Stimulated activated CD4-positive, alpha-beta T cell treated with anti-CD3 and anti-CD28 coated beads, Interleukin-4, amount 100 ng/mL, for 48 hours (primary cell): ENCODE measurements at regions not wholly inside any gene's neighbourhood (a gene's known extent, or its start where the extent isn't known, plus 50 kb on each side); places are given as distances from the start of the nearest gene placed in this dataset.

ENCODE experiments used
- DNase-seq, 2 donors: peaks; one replicate each; pipeline ENCODE4 v3.0.0-alpha.2; 2020; ENCODE audit warnings: low read depth in 2 of 2

GRCh38 chr3:104460477-104461406 is 906.0 kb upstream of the ALCAM start:
- DNase-seq = no peak

GRCh38 chr3:104461431-104461830 is 905.3 kb upstream of the ALCAM start:
- DNase-seq = no peak

DNA sequence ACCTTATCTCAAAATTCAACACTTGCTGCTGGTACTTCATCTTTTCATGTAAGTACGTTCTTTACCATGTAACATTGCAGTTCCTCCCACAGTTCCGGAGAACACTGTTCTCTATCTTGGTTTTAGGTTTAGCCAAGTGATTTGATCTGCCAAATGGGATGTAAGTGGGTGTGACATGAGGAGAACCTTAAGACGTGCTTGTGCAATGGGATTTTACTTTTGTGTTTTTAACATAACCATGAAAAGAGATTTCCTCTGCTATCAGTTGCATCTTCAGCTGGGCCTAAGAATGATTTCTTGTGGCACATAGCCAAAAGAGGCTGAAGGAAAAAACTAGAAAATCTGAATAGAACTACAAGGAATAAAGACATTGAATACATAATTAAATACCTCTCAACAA is 894.5 kb upstream of the ALCAM start:
- no peak for DNase-seq

GRCh38 chr3:104474011-104474410 is 892.7 kb upstream of the ALCAM start:
- DNase-seq = no peak

DNA sequence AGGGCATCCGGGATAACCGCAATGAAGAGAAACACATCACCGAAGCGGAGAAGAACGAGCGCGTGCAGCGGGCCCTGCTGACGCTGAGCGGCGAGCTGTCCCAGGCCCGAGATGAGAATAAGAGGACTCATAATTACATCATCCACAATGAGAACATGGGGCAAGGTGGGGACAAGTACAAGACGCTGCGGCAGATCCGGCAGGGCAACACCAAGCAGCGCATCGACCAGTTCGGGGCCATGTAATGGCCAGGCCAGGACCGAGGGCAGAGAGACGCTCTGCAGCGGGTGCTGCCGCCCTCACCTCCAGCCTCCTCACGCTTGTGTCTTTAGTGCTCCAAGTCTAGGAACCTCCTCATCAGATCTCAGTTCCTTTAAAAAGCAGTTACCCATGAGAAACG is 863.7 kb upstream of the ALCAM start:
- DNase-seq = no peak

DNA sequence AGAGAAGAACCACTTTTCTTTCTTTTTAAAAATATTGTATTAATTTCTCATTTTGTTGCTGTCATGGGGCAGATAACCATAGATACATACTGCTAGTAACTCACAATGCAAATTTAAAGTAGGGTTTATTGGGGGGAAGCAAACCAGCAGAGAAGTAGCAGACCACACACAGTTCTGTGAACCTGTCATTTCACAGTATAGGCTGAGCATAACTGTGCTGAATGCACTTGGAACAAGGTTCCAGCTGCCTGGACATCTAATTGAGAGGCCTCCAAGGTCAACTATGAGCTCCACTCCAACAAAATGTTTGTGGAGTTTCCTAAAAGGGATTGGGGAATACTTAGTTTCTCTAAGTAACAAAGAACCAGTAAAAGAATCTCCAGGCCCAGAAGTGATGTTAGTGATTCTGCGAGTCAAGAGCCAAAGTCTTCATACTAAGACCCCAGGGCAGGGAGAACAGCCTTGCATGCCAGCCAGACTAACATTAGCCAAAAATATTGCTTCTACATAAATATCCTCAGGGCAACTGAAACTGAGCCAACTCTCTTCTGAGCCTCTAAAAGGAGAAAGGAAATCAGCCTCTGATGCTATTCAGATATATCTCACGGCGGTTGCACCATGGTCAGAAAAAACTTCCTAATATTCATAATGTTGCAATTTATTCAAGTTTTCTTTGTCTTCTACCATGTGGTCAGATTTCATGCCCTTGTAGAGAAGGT is 856.4 kb upstream of the ALCAM start:
- no peak for DNase-seq

DNA sequence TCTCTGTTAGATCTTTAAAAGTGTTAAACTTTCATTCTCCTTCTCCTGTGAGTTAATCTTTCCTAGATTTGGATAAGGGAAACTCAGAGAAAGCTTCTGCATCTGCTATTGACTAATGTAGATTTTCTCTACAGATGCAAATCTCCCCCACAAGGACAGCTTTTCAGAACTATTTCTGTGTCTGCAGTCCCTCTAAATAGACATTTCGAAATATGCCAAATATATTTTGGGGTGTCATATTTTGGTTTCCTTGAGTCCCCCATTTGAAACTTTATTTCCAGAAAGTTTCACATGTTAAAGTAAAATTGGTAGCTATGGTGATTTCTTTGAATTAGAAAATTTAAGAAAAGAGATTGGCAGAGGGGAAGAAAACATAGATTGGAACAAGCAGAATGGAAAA is 852.3 kb upstream of the ALCAM start:
- no peak for DNase-seq

DNA sequence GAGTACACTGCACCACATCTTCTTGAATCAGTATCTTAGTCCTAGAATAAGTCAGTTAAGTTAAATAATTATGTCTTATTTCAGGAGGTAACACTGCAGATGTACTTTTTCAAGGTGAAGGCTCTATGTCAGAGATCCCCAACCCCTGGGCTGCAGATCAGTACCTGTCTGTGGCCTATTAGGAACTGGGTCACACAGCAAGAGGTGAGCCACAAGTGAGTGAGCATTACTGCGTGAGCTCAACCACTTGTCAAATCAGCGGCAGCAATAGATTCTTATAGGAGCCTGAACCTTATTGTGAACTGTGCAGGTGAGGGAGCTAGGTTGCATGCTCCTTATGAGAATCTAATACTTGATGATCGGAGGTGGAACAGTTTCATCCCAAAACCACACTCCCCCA is 851.9 kb upstream of the ALCAM start:
- DNase-seq = no peak

DNA sequence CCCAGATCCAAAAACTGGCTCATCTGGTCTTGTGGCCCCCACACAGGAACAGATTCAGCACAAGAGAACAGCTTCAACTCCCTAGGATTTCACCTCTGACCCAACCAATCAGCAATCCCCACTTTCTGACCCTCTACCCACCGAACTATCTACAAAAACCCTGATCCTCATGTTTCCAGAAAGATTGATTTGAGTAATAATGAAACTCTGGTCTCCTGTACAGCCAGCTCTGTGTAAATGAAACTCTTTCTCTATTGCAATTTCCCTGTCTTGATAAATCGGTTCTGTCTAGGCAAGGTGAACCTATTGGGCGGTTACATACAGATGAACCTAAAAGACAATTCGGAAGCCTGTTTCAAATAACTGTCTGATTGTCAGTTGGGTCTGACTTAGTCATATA is 847.6 kb upstream of the ALCAM start:
- no peak for DNase-seq

DNA sequence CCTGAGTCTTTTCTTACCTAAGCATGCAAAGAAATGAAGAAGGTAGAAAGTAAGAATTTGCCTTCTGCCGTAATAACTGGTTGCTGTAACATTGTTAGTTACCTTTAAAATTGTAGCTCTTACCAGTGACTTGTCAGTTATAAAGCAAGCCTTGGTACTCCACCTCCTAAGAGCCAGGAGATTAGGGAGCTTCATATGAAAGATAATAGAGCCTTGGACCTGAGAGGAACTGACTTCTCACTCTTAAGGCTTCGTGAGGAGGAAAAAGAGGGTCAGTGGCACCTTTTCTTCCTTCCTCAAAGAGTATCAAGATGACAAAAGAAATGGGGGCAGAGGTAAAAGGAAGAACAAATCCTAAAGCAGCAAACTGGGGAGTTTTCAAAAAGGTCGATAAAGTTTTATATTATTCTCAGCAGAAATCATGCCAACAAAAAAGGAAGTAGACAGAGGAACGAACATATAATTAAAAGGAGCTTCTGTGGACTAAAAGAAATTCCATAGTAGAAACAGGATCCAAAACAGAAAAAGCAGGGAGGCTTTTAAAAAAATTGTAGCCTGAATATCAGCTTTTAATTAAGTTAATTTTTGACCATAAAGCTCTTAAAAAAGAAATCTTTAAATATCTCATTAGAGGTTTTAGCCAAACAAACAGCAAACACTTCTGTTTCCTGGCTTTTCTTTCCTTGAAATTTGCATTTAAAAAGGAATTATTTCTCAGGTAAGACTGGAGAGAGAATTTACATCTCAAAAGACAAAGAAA is 847.1 kb upstream of the ALCAM start:
- DNase-seq = no peak

- DNase-seq = no peak
Measured at GRCh38 chr3:104520228-104520655, 846.5 kb upstream of the ALCAM start.

GRCh38 chr3:104521606-104522336 is 844.9 kb upstream of the ALCAM start:
- no peak for DNase-seq

DNA sequence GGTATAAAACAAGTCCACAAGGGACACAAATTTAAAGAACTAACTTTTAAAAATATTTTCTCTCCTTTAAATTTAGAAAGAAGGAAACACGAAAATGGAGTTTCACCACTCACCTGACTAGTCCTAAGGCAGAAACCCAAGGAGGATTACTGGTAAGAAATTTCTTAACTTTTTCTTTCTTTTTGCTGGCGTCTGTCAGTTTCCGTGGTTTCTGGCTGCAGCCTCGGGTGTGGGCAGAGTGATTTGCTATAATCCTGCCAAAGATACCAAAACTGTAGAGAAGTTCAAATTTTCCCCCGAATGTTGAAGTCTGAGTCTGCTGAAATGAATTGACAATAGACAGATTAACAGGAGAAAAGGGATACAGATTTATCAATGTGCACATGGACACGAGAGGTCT is 843.6 kb upstream of the ALCAM start:
- DNase-seq = no peak

DNA sequence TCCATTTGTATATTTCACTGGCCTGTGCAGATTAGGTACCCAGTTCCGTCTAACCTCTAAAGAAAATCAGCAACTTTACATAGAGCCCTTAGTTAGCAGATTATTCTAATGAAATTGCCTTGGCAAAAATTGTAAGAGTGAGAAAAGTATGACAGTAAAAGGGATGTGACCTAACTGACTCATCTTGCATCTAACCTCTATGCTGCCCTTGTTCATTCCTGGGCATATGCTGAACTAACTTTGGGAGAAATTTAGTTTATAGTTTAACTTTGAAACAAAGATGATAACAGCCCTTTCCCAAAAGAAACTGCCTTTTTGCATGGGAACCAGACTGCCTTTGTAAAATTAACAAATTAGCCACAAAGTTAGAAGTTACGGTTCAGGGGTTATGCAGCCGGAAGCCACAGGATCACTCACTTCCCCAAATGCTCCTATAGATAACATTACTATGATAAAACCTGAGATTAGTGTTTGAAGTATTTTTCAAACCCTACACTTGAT is 839.8 kb upstream of the ALCAM start:
- DNase-seq = no peak

- DNase-seq = no peak
Measured at GRCh38 chr3:104530934-104531333, 835.8 kb upstream of the ALCAM start.

- DNase-seq = no peak
Measured at GRCh38 chr3:104536715-104537114, 830.0 kb upstream of the ALCAM start.

DNA sequence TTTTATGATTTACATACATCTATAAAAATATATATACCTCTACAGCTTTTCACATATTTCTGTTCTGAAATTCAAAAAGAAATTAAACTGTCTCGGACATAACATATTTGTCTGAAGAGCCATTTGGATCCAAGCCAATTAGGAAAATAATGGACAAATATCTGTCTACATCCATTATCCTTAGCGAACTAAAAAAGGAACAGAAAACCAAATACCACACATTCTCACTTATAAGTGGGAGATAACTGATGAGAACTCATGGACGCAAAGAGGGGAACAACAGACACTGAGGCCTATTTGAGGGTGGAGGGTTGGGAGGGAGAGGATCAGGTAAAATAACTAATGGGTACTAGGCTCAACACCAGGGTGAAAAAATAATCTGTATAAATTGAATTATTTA is 829.4 kb upstream of the ALCAM start:
- no peak for DNase-seq

- DNase-seq = no peak
Measured at GRCh38 chr3:104546301-104546700, 820.4 kb upstream of the ALCAM start.

DNA sequence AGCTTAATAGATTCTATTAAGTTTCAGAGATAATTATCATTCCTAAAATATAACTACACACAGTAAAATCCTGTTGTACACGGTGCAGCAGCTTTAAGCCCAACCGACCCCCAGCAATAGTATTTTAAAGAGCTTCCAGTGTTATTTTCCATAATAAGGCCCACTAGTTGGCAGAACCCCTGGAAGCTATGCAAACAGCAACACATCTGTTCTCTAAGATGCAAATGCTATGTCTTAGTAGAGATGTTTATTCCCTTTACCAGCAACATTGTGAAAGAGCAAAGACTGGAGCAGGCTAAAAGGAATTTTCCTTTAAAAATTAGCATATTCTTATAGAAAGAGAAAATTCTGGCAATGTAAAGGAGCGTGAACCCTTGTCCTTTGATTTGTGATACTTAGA is 819.7 kb upstream of the ALCAM start:
- DNase-seq = no peak

GRCh38 chr3:104548401-104548800 is 818.3 kb upstream of the ALCAM start:
- no peak for DNase-seq

DNA sequence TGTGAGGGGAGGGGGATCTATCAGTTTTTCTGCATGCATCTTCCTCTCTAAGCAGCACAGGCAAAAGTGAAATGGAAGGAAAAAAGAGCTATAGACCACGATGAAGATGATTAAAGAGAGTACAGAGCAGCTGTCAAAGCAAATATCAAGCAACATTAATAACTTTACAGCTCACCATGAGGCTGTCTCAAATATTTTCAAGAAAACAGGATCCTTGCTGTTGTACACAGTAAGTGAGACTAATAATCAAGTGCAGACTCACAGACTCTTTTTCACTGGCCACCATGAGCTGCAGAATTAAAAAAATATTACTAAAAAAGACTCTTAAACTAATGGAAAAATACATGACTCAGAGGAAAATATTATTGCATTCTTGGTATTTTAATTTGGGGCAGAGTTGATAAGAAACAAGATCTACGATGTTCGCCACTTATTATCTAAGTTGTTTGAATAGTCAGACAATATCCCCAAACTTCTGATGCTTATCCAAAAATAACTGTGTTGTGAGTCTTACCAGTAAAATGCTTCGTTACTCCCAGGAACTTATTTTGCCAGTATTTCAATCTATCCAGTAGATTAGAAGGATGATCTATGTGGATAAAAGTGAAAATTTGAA is 817.5 kb upstream of the ALCAM start:
- no peak for DNase-seq
